22Rv1 (cell line): ENCODE measurements at regions not wholly inside any gene's neighbourhood (a gene's known extent, or its start where the extent isn't known, plus 50 kb on each side); places are given as distances from the start of the nearest gene placed in this dataset.

ENCODE experiments used
- H3K27ac ChIP-seq: fragments of 450-650 bp; 2 replicates; pipeline ENCODE4 v1.5.1; 2017
- ZFX ChIP-seq: fragments of 450-650 bp; IDR thresholded peaks from 2 replicates; pipeline ENCODE4 v1.6.1; 2017; ENCODE audit warnings: antibody characterized with exemption, borderline replicate concordance
- TF ChIP-seq, protein P1 (sequence below): fragments of 450-650 bp; IDR thresholded peaks from 2 replicates; pipeline ENCODE4 v1.5.1; 2017; ENCODE audit warnings: mild to moderate bottlenecking

DNA sequence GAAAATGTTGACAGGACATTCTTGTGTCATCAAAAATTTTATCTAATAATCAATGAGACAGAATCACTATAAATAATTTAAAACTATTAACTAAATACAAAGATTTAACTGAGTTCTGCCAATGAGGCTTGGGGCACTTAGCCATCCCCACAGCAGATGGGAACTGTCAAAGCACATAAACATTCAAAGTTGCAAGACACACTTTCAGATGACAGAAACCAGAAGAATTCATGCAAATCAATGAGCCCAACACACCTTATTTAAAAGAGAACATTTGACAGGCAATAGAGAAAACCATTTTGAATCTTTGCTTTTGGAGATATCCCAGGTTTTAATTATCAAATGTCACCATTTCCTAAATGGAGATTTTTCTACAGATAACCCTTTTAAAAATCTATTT, 566.2 kb downstream of the IRS1 start:
- H3K27ac ChIP-seq = no peak overlapping the region
- no peak for TF ChIP-seq ZFX
- TF ChIP-seq, protein P1, sequence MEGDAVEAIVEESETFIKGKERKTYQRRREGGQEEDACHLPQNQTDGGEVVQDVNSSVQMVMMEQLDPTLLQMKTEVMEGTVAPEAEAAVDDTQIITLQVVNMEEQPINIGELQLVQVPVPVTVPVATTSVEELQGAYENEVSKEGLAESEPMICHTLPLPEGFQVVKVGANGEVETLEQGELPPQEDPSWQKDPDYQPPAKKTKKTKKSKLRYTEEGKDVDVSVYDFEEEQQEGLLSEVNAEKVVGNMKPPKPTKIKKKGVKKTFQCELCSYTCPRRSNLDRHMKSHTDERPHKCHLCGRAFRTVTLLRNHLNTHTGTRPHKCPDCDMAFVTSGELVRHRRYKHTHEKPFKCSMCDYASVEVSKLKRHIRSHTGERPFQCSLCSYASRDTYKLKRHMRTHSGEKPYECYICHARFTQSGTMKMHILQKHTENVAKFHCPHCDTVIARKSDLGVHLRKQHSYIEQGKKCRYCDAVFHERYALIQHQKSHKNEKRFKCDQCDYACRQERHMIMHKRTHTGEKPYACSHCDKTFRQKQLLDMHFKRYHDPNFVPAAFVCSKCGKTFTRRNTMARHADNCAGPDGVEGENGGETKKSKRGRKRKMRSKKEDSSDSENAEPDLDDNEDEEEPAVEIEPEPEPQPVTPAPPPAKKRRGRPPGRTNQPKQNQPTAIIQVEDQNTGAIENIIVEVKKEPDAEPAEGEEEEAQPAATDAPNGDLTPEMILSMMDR = no peak

DNA sequence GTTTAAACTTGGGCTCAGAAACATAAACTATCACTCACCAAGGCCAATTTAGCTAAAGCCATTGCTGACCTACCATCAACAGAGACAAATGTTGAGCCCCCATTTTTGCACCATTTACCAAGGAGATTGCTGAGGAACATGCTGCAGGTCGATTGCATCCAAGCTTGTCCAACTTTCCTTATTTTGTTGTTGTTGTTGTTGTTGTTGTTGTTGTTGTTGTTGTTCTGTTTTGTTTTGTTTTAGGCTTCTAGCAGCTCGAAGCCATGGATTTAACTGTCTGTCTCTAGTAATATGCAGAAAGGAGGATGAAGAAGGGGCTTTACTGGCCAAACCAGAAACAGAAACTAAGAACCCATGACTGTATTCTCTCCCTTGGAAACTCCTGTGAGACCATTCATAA, 571.5 kb downstream of the IRS1 start:
- no peak for TF ChIP-seq ZFX
- H3K27ac ChIP-seq = no peak overlapping the region

DNA sequence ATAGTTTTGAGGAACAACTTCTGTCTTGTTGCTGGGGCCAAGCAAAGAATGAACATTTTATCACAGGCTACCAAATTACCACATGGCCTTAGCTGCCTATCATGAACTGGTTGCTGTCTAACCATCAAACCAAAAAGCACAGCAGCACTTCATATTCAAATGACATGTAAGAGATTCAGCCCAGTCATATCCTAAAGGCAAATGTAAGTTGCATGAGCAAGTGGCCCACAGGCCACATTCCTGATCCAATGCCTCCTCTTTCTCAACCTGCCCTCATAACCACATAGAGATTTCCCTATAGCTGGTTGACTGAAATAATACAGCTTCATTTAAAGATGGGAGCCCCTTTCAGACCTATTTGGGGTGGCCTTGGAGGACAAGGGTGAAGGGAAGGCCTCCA, 572.3 kb downstream of the IRS1 start:
- H3K27ac ChIP-seq = no peak overlapping the region
- TF ChIP-seq ZFX = no peak
- TF ChIP-seq, protein P1 = no peak

DNA sequence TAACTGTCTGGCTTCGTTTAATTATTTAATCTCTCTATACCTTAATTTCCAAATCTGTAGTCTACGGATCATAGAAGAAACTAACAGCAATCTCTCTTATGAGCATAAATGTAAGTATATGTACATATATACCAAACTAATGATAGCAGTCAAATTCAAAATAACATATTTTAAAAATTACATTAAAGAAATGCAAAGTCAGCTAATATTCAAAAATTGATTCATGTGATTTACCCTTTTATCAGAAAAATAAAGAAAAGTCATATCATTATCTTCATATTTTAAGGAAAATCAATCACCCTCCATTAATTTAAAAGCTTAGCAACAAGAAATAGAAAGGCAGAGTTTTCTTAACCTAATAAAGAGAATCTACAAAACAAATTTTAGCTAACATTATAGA, 575.9 kb downstream of the IRS1 start:
- no peak overlapping the region for H3K27ac ChIP-seq
- TF ChIP-seq, protein P1 = no peak
- TF ChIP-seq ZFX = no peak

DNA sequence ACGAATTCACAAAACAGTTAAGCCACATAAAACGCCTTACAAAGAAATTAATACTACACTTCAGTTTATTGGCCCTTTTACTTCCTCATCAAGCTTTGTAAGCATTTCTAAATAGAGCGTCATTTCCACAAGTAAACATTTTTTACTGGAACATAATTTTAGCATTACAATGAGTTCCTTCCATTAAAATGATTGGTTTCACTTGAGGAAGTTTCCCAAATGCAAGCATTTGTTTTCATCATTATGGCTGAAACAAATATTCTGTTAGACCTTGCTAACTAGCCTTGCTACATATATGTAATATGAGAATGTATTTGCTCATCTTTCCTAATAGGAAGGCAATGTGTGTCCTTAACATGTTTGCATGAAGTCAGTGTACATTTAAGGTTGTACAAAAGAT, 579.1 kb downstream of the IRS1 start:
- TF ChIP-seq, protein P1 = no peak
- TF ChIP-seq ZFX = no peak
- no peak overlapping the region for H3K27ac ChIP-seq

DNA sequence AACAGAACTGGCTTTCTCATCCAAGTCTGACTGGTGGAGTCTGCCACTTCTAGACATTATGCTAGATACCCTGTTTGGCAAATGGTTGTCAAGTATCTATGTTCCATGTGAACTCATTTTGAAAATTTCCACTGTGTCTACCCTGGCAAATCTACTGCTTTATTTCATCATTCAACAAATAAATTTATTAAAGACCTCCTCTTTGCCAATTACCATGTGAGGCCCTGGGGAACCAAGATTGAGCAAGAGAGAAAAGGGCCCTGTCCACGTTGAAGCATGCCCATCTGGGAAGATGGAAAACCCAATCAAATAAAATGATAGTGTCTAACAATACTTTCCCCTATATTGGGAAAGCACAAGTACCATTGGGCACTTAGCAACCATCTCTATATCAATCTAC, 582.4 kb downstream of the IRS1 start:
- no peak for TF ChIP-seq ZFX
- TF ChIP-seq, protein P1 = no peak
- H3K27ac ChIP-seq = no peak overlapping the region

DNA sequence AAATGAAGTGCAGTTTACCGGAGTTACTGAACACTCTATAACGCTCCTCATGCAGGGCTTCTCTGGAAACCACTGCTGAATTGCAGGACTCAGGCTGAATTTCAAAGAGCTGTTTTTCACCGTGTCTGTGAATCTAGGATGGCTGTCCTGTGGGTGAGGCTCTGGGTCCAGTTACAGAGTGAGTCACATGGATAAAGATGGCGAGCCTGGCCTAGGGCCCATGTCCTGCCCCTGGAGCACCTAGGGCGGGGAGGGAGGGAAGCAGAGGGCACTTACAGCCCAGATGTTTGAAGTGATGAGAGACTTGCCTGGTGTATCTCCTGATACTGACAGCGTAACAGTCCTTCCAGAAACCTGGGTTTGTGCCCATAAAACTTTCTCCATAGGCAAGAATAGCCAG, 583.0 kb downstream of the IRS1 start:
- no peak for TF ChIP-seq ZFX
- TF ChIP-seq, protein P1 = no peak
- no peak overlapping the region for H3K27ac ChIP-seq

DNA sequence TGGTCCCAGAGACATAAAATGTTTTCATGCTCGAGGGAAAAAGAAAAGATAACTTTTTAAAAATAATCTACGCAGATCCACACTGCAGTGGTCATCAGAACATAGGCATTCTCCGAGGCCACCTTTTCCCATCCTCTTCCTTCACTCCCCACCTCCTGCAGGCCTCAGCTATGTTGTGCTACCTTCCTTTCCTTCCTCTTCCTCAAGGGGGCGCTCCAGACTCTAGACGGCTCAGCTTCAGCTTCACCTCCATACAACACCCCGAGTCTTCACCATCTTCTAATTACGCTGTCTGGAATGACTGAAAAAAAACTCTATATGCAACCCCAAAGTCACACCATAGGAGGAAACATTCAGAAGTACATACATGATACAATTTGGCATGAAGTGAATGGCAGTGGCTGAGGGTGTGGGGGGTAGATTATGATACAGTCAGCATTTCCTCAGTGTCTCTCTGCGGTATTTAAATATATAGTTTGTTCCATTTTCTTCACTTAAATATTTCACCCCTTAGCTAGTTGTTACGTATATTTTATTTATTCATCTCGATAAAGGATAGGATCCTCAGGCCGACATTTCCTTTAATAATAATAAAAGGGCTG, 583.6 kb downstream of the IRS1 start:
- TF ChIP-seq, protein P1 = peak; percentile 79
- TF ChIP-seq ZFX = no peak
- H3K27ac ChIP-seq = no peak overlapping the region
